Mesenchymal stem cell (in vitro differentiated cells and primary cell): ENCODE measurements at regions not wholly inside any gene's neighbourhood (a gene's known extent, or its start where the extent isn't known, plus 50 kb on each side); places are given as distances from the start of the nearest gene placed in this dataset.

Experiments
- DNase-seq: peaks from one replicate; pipeline ENCODE4 v3.0.0-alpha.2; 2013
- H2AFZ ChIP-seq: one replicate; pipeline ENCODE4 v1.6.1; 2013; ENCODE audit warnings: low read depth, mild to moderate bottlenecking, control low read depth, inconsistent platforms, low read length, moderate library complexity
- H2AK5ac ChIP-seq: 2 replicates; pipeline ENCODE4 v1.6.1; 2013; ENCODE audit warnings: low read length, moderate library complexity, mild to moderate bottlenecking, inconsistent platforms; ENCODE audit not compliant: severe bottlenecking
- H2BK120ac ChIP-seq: one replicate; pipeline ENCODE4 v1.6.1; 2013; ENCODE audit warnings: low read depth, mild to moderate bottlenecking, inconsistent platforms, low read length, moderate library complexity
- H2BK12ac ChIP-seq, 2 experiments: one replicate each; pipeline ENCODE4 v1.6.1; 2013; ENCODE audit warnings: inconsistent platforms in 2 of 2, low read length in 2 of 2, mild to moderate bottlenecking in 2 of 2, moderate library complexity in 2 of 2, control low read depth in 1 of 2
- H2BK15ac ChIP-seq: one replicate; pipeline ENCODE4 v1.6.1; 2013; ENCODE audit warnings: mild to moderate bottlenecking, low read depth, inconsistent platforms; ENCODE audit not compliant: poor library complexity, severe bottlenecking
- H2BK5ac ChIP-seq: 2 replicates; pipeline ENCODE4 v1.6.1; 2013; ENCODE audit warnings: low read depth, mild to moderate bottlenecking, low read length, control low read depth, inconsistent platforms; ENCODE audit not compliant: poor library complexity, severe bottlenecking
- H3K14ac ChIP-seq, 2 experiments: one replicate each; pipeline ENCODE4 v1.6.1; 2013; ENCODE audit warnings: inconsistent platforms in 2 of 2, low read length in 2 of 2, control low read depth in 1 of 2, mild to moderate bottlenecking in 1 of 2, moderate library complexity in 1 of 2
- H3K18ac ChIP-seq, 2 experiments: one replicate each; pipeline ENCODE4 v1.6.1; 2013; ENCODE audit warnings: inconsistent platforms in 2 of 2, low read length in 2 of 2, control low read depth in 1 of 2, low read depth in 1 of 2, mild to moderate bottlenecking in 1 of 2
- H3K23ac ChIP-seq, 2 experiments: one replicate each; pipeline ENCODE4 v1.6.1; 2013; ENCODE audit warnings: inconsistent platforms in 2 of 2, low read length in 2 of 2, mild to moderate bottlenecking in 2 of 2, moderate library complexity in 2 of 2, control low read depth in 1 of 2
- H3K27ac ChIP-seq: 2 replicates; pipeline ENCODE4 v1.5.1; 2013; ENCODE audit warnings: mild to moderate bottlenecking, moderate library complexity, low read length, control low read depth, inconsistent platforms; ENCODE audit not compliant: poor library complexity, severe bottlenecking
- H3K27me3 ChIP-seq, 2 experiments: 2 replicates each; pipeline versions ENCODE4 v1.6.1 to v1.7.0; 2013; ENCODE audit warnings: low read length in 2 of 2, mild to moderate bottlenecking in 2 of 2, moderate library complexity in 2 of 2, control low read depth in 1 of 2, inconsistent platforms in 1 of 2; ENCODE audit not compliant: control insufficient read depth in 1 of 2, insufficient read depth in 1 of 2
- H3K36me3 ChIP-seq, 2 experiments: 2 replicates each; pipeline versions ENCODE4 v1.6.1 to v1.7.0; 2013; ENCODE audit warnings: low read length in 2 of 2, control low read depth in 1 of 2, inconsistent platforms in 1 of 2, low read depth in 1 of 2, mild to moderate bottlenecking in 1 of 2; ENCODE audit not compliant: insufficient read depth in 2 of 2, control insufficient read depth in 1 of 2
- H3K4ac ChIP-seq, 2 experiments: one replicate each; pipeline ENCODE4 v1.6.1; 2013; ENCODE audit warnings: inconsistent platforms in 2 of 2, low read length in 2 of 2, mild to moderate bottlenecking in 2 of 2, moderate library complexity in 2 of 2, control low read depth in 1 of 2, low read depth in 1 of 2
- H3K4me1 ChIP-seq: 2 replicates; pipeline ENCODE4 v1.6.1; 2013; ENCODE audit warnings: low read depth, low read length, control low read depth; ENCODE audit not compliant: control insufficient read depth, insufficient read depth
- H3K4me2 ChIP-seq: 2 replicates; pipeline ENCODE4 v1.6.1; 2013; ENCODE audit warnings: low read length, mild to moderate bottlenecking, inconsistent platforms; ENCODE audit not compliant: poor library complexity, severe bottlenecking
- H3K4me3 ChIP-seq, 2 experiments: 2 replicates each; pipeline versions ENCODE4 v1.5.1 to v1.7.0; 2013; ENCODE audit warnings: low read length in 2 of 2, mild to moderate bottlenecking in 2 of 2, control low read depth in 1 of 2, low read depth in 1 of 2; ENCODE audit not compliant: insufficient read depth in 1 of 2
- H3K79me1 ChIP-seq: replicated peaks from 2 replicates; pipeline ENCODE4 v1.6.1; 2013; ENCODE audit warnings: mild to moderate bottlenecking, control low read depth, low read length, inconsistent platforms; ENCODE audit not compliant: poor library complexity, severe bottlenecking
- H3K9ac ChIP-seq: 2 replicates; pipeline ENCODE4 v1.7.0; 2013; ENCODE audit warnings: mild to moderate bottlenecking, low read length, moderate library complexity
- H3K9me3 ChIP-seq: 2 replicates; pipeline ENCODE4 v1.7.0; 2013; ENCODE audit warnings: mild to moderate bottlenecking, low read length; ENCODE audit not compliant: control insufficient read depth
- H4K8ac ChIP-seq: one replicate; pipeline ENCODE4 v1.6.1; 2013; ENCODE audit warnings: inconsistent platforms, mild to moderate bottlenecking, low read length, moderate library complexity
- H4K91ac ChIP-seq: one replicate; pipeline ENCODE4 v1.6.1; 2013; ENCODE audit warnings: mild to moderate bottlenecking, low read length, inconsistent platforms
- WGBS: methylation state at CpG from one replicate; pipeline ENCODE4 v1.1.7; 2013; ENCODE audit warnings: mixed read lengths; 5-methylcytosine and 5-hydroxymethylcytosine counted together

GRCh38 chr14:99042381-99043266 is 229.4 kb downstream of the BCL11B start:
- no peak overlapping the region for H2BK12ac ChIP-seq
- no peak overlapping the region for H2BK5ac ChIP-seq
- H2AFZ ChIP-seq, result no peak overlapping the region
- H3K79me1 ChIP-seq, result no peaks in the 10 kb centered on the region
- DNase-seq, result no peak
- no peak overlapping the region for H2BK15ac ChIP-seq
- no peak overlapping the region for H3K9ac ChIP-seq
- H3K4ac ChIP-seq, result no peak overlapping the region
- no peak overlapping the region for H2AK5ac ChIP-seq
- H3K14ac ChIP-seq, result no peak overlapping the region
- no peak overlapping the region for H3K27ac ChIP-seq
- no peak overlapping the region for H3K23ac ChIP-seq
- H3K4me2 ChIP-seq, result no peak overlapping the region
- no peak overlapping the region for H2BK120ac ChIP-seq
- no peak overlapping the region for H4K8ac ChIP-seq
- no peaks in the 10 kb centered on the region for H3K4me1 ChIP-seq
- H3K36me3 ChIP-seq, result peaks cover 0 to 2% of the 10 kb centered on the region in 2 experiments
- no peak overlapping the region for H3K4me3 ChIP-seq
- H4K91ac ChIP-seq, result no peak overlapping the region
- no peak overlapping the region for H3K18ac ChIP-seq
- 86% methylated on average over 19 of the region's 19 CpGs for WGBS
- H3K27me3 ChIP-seq, result peaks cover 0 to 5% of the 10 kb centered on the region in 2 experiments
- H3K9me3 ChIP-seq, result no peaks in the 10 kb centered on the region

GRCh38 chr14:99043267-99043615 is 228.8 kb downstream of the BCL11B start:
- no peak overlapping the region for H2BK12ac ChIP-seq
- no peak overlapping the region for H2AK5ac ChIP-seq
- no peak overlapping the region for H3K18ac ChIP-seq
- no peak overlapping the region for H3K4ac ChIP-seq
- H3K9me3 ChIP-seq, result no peaks in the 10 kb centered on the region
- peaks cover 0 to 2% of the 10 kb centered on the region in 2 experiments for H3K36me3 ChIP-seq
- H3K4me2 ChIP-seq, result no peak overlapping the region
- peaks cover 0 to 7% of the 10 kb centered on the region in 2 experiments for H3K27me3 ChIP-seq
- DNase-seq, result no peak
- H3K4me1 ChIP-seq, result no peaks in the 10 kb centered on the region
- no peak overlapping the region for H4K8ac ChIP-seq
- no peak overlapping the region for H4K91ac ChIP-seq
- WGBS, result 82% methylated on average over 5 of the region's 5 CpGs
- no peak overlapping the region for H3K14ac ChIP-seq
- H2BK5ac ChIP-seq, result no peak overlapping the region
- no peak overlapping the region for H2BK15ac ChIP-seq
- no peak overlapping the region for H3K23ac ChIP-seq
- H2AFZ ChIP-seq, result no peak overlapping the region
- H2BK120ac ChIP-seq, result no peak overlapping the region
- H3K9ac ChIP-seq, result no peak overlapping the region
- no peak overlapping the region for H3K27ac ChIP-seq
- H3K4me3 ChIP-seq, result no peak overlapping the region
- no peaks in the 10 kb centered on the region for H3K79me1 ChIP-seq

GRCh38 chr14:99043756-99044155 is 228.2 kb downstream of the BCL11B start:
- Histone ChIP-seq H3K9ac (no peak overlapping the region), H3K4ac (no peak overlapping the region), H4K91ac (no peak overlapping the region), H3K4me3 (no peak overlapping the region), H4K8ac (no peak overlapping the region), H3K27me3 (peaks cover 0 to 7% of the 10 kb centered on the region in 2 experiments), H2AK5ac (no peak overlapping the region), H2BK15ac (no peak overlapping the region), H2BK12ac (no peak overlapping the region), H2BK120ac (no peak overlapping the region), H3K4me1 (no peaks in the 10 kb centered on the region), H3K27ac (no peak overlapping the region), H3K36me3 (peaks cover 0 to 2% of the 10 kb centered on the region in 2 experiments), H3K9me3 (no peaks in the 10 kb centered on the region), H2BK5ac (no peak overlapping the region), H3K4me2 (no peak overlapping the region), H3K23ac (no peak overlapping the region), H3K18ac (no peak overlapping the region), H2AFZ (no peak overlapping the region), H3K79me1 (no peaks in the 10 kb centered on the region), H3K14ac (no peak overlapping the region)
- 71% methylated on average over 1 of the region's 1 CpG for WGBS
- DNase-seq, result no peak

- Histone ChIP-seq H2BK5ac (no peak overlapping the region), H3K36me3 (peaks cover 0 to 2% of the 10 kb centered on the region in 2 experiments), H3K79me1 (no peaks in the 10 kb centered on the region), H3K14ac (no peak overlapping the region), H3K4me2 (no peak overlapping the region), H2BK12ac (no peak overlapping the region), H3K9me3 (peaks cover 18% of the 10 kb centered on the region), H3K27ac (no peak overlapping the region), H3K4me1 (no peaks in the 10 kb centered on the region), H3K27me3 (peaks cover 0 to 7% of the 10 kb centered on the region in 2 experiments), H3K23ac (no peak overlapping the region), H3K4me3 (no peak overlapping the region), H2AFZ (no peak overlapping the region), H4K8ac (no peak overlapping the region), H3K4ac (no peak overlapping the region), H4K91ac (no peak overlapping the region), H2AK5ac (no peak overlapping the region), H2BK15ac (no peak overlapping the region), H3K9ac (no peak overlapping the region), H2BK120ac (no peak overlapping the region), H3K18ac (no peak overlapping the region)
- no peak for DNase-seq
- WGBS, result 82% methylated on average over 12 of the region's 14 CpGs
Measured at GRCh38 chr14:99047441-99048031, 224.5 kb downstream of the BCL11B start.
